Keratinocyte (primary cell): ENCODE measurements at regions not wholly inside any gene's neighbourhood (a gene's known extent, or its start where the extent isn't known, plus 50 kb on each side); places are given as distances from the start of the nearest gene placed in this dataset.

Experiments
- DNase-seq: peaks from one replicate; pipeline ENCODE4 v3.0.0-alpha.2; 2011; ENCODE audit warnings: low read depth, missing footprints, low spot score
- FAIRE-seq: peaks from 2 replicates; lab custom pipeline; 2011; peaks lifted over from hg19 to GRCh38; lab: Jason Lieb, UNC
- H2AFZ ChIP-seq: 2 replicates; pipeline ENCODE4 v1.6.0; 2012; ENCODE audit warnings: low read length, control low read depth, inconsistent platforms; ENCODE audit not compliant: control insufficient read depth
- H3K27ac ChIP-seq: 2 replicates; pipeline ENCODE4 v1.5.1; 2011; ENCODE audit warnings: low read length; ENCODE audit not compliant: control insufficient read depth, insufficient read depth
- H3K27me3 ChIP-seq: 3 replicates; pipeline ENCODE4 v1.6.0; 2011; ENCODE audit warnings: low read length; ENCODE audit not compliant: control insufficient read depth, insufficient read depth; ENCODE audit errors: extremely low read depth
- H3K36me3 ChIP-seq, 2 experiments: 2 replicates in 1 of 2; 3 replicates in 1 of 2; pipeline ENCODE4 v1.5.1; 2011; ENCODE audit warnings: low read length in 2 of 2, mild to moderate bottlenecking in 1 of 2; ENCODE audit not compliant: control insufficient read depth in 2 of 2, insufficient read depth in 2 of 2; ENCODE audit errors: extremely low read depth in 1 of 2
- H3K4me1 ChIP-seq: 3 replicates; pipeline ENCODE4 v1.5.1; 2011; ENCODE audit warnings: low read length; ENCODE audit not compliant: control insufficient read depth, insufficient read depth; ENCODE audit errors: extremely low read depth
- H3K4me2 ChIP-seq: 3 replicates; pipeline ENCODE4 v1.6.0; 2011; ENCODE audit warnings: low read depth, low read length; ENCODE audit not compliant: control insufficient read depth, insufficient read depth; ENCODE audit errors: extremely low read depth
- H3K4me3 ChIP-seq, 3 experiments: fragments of 200-600 bp in 1 of 3; sonication (generic) in 1 of 3; 2 replicates in 2 of 3; 3 replicates in 1 of 3; pipeline ENCODE4 v1.5.1; 2011 to 2016; ENCODE audit warnings: low read length in 3 of 3, mild to moderate bottlenecking in 3 of 3, control low read depth in 2 of 3, inconsistent platforms in 1 of 3, low read depth in 1 of 3, mixed read lengths in 1 of 3, mixed run types in 1 of 3, moderate library complexity in 1 of 3; ENCODE audit not compliant: control insufficient read depth in 2 of 3, insufficient read depth in 2 of 3; ENCODE audit errors: extremely low read depth in 1 of 3
- H3K79me2 ChIP-seq: 2 replicates; pipeline ENCODE4 v1.6.0; 2012; ENCODE audit warnings: low read length; ENCODE audit not compliant: control insufficient read depth, insufficient read depth
- H3K9ac ChIP-seq: 3 replicates; pipeline ENCODE4 v1.6.0; 2011; ENCODE audit warnings: low read length; ENCODE audit not compliant: control insufficient read depth, insufficient read depth; ENCODE audit errors: extremely low read depth
- H3K9me1 ChIP-seq: 3 replicates; pipeline ENCODE4 v1.6.0; 2011; ENCODE audit warnings: low read length; ENCODE audit not compliant: control insufficient read depth, insufficient read depth; ENCODE audit errors: extremely low read depth
- H3K9me3 ChIP-seq: 2 replicates; pipeline ENCODE4 v1.5.1; 2012; ENCODE audit warnings: low read depth, low read length; ENCODE audit not compliant: control insufficient read depth
- H4K20me1 ChIP-seq: 3 replicates; pipeline ENCODE4 v1.6.0; 2011; ENCODE audit warnings: low read length; ENCODE audit not compliant: control insufficient read depth, insufficient read depth; ENCODE audit errors: extremely low read depth
- EZH2 ChIP-seq: IDR thresholded peaks from one replicate; pipeline ENCODE4 v1.6.1; 2012; ENCODE audit warnings: inconsistent platforms, mild to moderate bottlenecking, low read length, moderate library complexity
- dilution Hi-C: fragments of 300-500 bp; cut with MboI; formaldehyde crosslinking; loops from one replicate; pipeline ENCODE4 v1.7.0; 2020; ENCODE audit warnings: low sequenced_read_pairs; ENCODE audit not compliant: extremely low pct_ligation_motif_present
- TF ChIP-seq, protein P1 (sequence below), 3 experiments: IDR thresholded peaks in 1 of 3; conservative IDR thresholded peaks in 1 of 3; optimal IDR thresholded peaks in 1 of 3; 2 replicates in 2 of 3; 3 replicates in 1 of 3; pipeline versions ENCODE3 to v1.5.1; 2011; ENCODE audit warnings: low read length in 3 of 3, mild to moderate bottlenecking in 3 of 3, moderate library complexity in 2 of 3, control low read depth in 1 of 3, inconsistent platforms in 1 of 3; ENCODE audit not compliant: insufficient read depth in 2 of 3; ENCODE audit errors: extremely low read depth in 1 of 3

DNA sequence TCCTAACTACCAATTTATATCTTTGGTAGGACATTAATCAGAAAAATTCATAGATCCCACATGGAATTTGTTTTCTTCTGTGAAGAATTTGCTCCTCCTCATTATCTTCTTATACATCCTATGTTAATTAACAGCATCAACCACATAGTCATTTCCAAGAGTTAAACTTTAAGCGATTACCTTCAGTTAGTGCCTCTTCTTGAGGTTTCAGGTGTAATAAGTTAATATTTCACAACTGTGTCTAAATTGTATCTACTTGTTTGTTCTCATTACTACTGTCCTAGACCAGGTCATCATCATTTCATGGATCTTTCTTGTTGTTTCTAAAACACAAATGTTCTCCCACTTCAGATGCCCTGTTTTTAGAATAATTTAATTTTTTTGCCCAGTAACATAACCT, 457.9 kb downstream of the FAT4 start:
- Histone ChIP-seq H3K27ac (no peak overlapping the region), H3K79me2 (no peaks in the 10 kb centered on the region), H3K36me3 (no peaks in the 10 kb centered on the region), H3K9me1 (no peaks in the 10 kb centered on the region), H4K20me1 (no peaks in the 10 kb centered on the region), H3K9ac (no peak overlapping the region), H3K9me3 (peaks cover 2% of the 10 kb centered on the region), H3K4me1 (no peaks in the 10 kb centered on the region), H3K4me3 (no peak overlapping the region), H3K27me3 (no peaks in the 10 kb centered on the region), H2AFZ (no peak overlapping the region), H3K4me2 (no peak overlapping the region)
- no peak for FAIRE-seq
- no peak for TF ChIP-seq EZH2
- TF ChIP-seq, protein P1, sequence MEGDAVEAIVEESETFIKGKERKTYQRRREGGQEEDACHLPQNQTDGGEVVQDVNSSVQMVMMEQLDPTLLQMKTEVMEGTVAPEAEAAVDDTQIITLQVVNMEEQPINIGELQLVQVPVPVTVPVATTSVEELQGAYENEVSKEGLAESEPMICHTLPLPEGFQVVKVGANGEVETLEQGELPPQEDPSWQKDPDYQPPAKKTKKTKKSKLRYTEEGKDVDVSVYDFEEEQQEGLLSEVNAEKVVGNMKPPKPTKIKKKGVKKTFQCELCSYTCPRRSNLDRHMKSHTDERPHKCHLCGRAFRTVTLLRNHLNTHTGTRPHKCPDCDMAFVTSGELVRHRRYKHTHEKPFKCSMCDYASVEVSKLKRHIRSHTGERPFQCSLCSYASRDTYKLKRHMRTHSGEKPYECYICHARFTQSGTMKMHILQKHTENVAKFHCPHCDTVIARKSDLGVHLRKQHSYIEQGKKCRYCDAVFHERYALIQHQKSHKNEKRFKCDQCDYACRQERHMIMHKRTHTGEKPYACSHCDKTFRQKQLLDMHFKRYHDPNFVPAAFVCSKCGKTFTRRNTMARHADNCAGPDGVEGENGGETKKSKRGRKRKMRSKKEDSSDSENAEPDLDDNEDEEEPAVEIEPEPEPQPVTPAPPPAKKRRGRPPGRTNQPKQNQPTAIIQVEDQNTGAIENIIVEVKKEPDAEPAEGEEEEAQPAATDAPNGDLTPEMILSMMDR (optimal IDR thresholded peaks at IDR 0.05 in 1 of 3, IDR thresholded peaks at IDR 0.05 in 1 of 3, conservative IDR thresholded peaks at IDR 0.05 in 1 of 3; ENCODE audit: extremely low read depth in 1 of 3, insufficient read depth in 2 of 3, low read length in 3 of 3): no peak
- DNase-seq: no peak
- dilution Hi-C loops: no loop called here

DNA sequence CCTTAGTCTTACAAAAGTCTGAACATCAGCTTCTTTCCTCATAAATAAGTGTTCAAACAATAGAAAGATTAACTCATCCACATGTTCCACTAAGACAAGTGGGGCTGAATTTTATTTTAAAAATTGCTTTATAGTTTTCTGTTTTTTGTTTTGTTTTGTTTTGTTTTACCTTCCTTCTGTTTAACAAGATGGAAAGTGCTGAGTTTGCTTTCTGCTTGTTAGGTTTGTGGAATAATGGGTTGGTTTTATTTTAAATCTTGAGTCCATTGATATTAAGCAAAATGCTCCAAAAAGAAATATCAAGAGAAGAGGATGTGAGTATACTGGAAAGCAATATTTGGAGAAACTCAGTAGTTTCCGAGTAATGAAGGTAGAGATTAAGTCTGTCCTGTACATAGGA, 458.7 kb downstream of the FAT4 start:
- Histone ChIP-seq H3K9me3 (peaks cover 2% of the 10 kb centered on the region), H3K79me2 (no peaks in the 10 kb centered on the region), H3K4me3 (no peak overlapping the region), H3K36me3 (no peaks in the 10 kb centered on the region), H3K4me2 (no peak overlapping the region), H3K27me3 (no peaks in the 10 kb centered on the region), H3K9me1 (no peaks in the 10 kb centered on the region), H3K27ac (no peak overlapping the region), H2AFZ (no peak overlapping the region), H4K20me1 (no peaks in the 10 kb centered on the region), H3K4me1 (no peaks in the 10 kb centered on the region), H3K9ac (no peak overlapping the region)
- no peak for DNase-seq
- TF ChIP-seq, protein P1 (optimal IDR thresholded peaks at IDR 0.05 in 1 of 3, IDR thresholded peaks at IDR 0.05 in 1 of 3, conservative IDR thresholded peaks at IDR 0.05 in 1 of 3; ENCODE audit: extremely low read depth in 1 of 3, insufficient read depth in 2 of 3, low read length in 3 of 3): no peak
- no peak for TF ChIP-seq EZH2
- FAIRE-seq: no peak
- dilution Hi-C loops: no loop called here
